ENCODE measurements at regions not wholly inside any gene's neighbourhood (a gene's known extent, or its start where the extent isn't known, plus 50 kb on each side); places are given as distances from the start of the nearest gene placed in this dataset.

DNA sequence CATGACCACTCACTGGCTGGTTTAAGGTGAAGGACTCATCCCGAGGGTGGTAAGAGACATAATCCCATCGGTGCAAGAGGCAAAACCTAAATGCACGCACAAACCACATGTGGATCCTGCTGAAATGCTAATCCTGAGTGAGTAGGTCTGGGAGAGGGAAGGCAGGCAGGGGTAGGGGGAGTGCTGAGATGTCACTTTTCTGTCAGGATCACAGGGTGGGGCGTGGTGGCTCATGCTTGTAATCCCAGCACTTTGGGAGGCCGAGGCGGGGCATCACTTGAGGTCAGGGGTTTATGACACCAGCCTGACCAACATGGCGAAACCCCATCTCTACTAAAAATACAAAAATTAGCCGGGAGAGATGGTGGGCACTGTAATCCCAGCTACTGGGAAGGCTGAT is 97.7 kb upstream of the SRSF6 start:
- Histone ChIP-seq H3K4me3 (ENCODE audit: control extremely low read depth in 1 of 5, extremely low read depth in 1 of 5, insufficient read depth in 1 of 5, low read depth in 2 of 5, low read length in 4 of 5) (no peak overlapping the region), H4K20me1 (ENCODE audit: control insufficient read depth, insufficient read depth, low read length, poor library complexity, severe bottlenecking) (no peaks in the 10 kb centered on the region), H3K9ac (ENCODE audit: low read length) (no peak overlapping the region), H3K36me3 (replicated peaks in 1 of 2; ENCODE audit: control extremely low read depth in 1 of 2, control insufficient read depth in 1 of 2, extremely low read depth in 1 of 2, insufficient read depth in 2 of 2, low read length in 1 of 2) (no peaks in the 10 kb centered on the region), H3K4me2 (replicated peaks; ENCODE audit: low read depth, low read length, poor library complexity, severe bottlenecking) (no peak overlapping the region), H3K4me1 (ENCODE audit: control insufficient read depth in 2 of 2, insufficient read depth in 2 of 2, low read length in 2 of 2) (no peaks in the 10 kb centered on the region), H3K27me3 (replicated peaks in 1 of 4; ENCODE audit: control extremely low read depth in 1 of 4, control insufficient read depth in 3 of 4, insufficient read depth in 4 of 4, low read length in 3 of 4) (no peaks in the 10 kb centered on the region), H3K27ac (ENCODE audit: low read length in 2 of 2) (no peak overlapping the region), H3K79me2 (ENCODE audit: control insufficient read depth, insufficient read depth, low read length) (no peaks in the 10 kb centered on the region), H2AFZ (ENCODE audit: insufficient read depth, low read depth, low read length, poor library complexity, severe bottlenecking) (no peak overlapping the region), H3K9me3 (ENCODE audit: control extremely low read depth in 1 of 3, control insufficient read depth in 2 of 3, insufficient read depth in 1 of 3, low read length in 2 of 3) (no peaks in the 10 kb centered on the region)
- ChIA-PET CTCF (no interaction called here), POLR2A (no interaction called here)
- WGBS (ENCODE audit: insufficient coverage) = 100% methylated on average over 2 of the region's 8 CpGs
- Mint-ChIP-seq H3K9me3 (ENCODE audit: insufficient read depth) (no peaks in the 10 kb centered on the region), H3K4me3 (no peak overlapping the region), H3K27me3 (peaks cover 12% of the 10 kb centered on the region), H3K4me1 (no peaks in the 10 kb centered on the region), H3K27ac (no peak overlapping the region)
- ATAC-seq (ENCODE audit: low read depth) (no peak), DNase-seq (no peak)
- intact Hi-C loops (cut with micrococcal nuclease) = no loop called here
- TF ChIP-seq, protein P1, sequence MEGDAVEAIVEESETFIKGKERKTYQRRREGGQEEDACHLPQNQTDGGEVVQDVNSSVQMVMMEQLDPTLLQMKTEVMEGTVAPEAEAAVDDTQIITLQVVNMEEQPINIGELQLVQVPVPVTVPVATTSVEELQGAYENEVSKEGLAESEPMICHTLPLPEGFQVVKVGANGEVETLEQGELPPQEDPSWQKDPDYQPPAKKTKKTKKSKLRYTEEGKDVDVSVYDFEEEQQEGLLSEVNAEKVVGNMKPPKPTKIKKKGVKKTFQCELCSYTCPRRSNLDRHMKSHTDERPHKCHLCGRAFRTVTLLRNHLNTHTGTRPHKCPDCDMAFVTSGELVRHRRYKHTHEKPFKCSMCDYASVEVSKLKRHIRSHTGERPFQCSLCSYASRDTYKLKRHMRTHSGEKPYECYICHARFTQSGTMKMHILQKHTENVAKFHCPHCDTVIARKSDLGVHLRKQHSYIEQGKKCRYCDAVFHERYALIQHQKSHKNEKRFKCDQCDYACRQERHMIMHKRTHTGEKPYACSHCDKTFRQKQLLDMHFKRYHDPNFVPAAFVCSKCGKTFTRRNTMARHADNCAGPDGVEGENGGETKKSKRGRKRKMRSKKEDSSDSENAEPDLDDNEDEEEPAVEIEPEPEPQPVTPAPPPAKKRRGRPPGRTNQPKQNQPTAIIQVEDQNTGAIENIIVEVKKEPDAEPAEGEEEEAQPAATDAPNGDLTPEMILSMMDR (IDR thresholded peaks at IDR 0.05) = no peak
- no peak for TF ChIP-seq EZH2 (IDR thresholded peaks at IDR 0.05; ENCODE audit: borderline replicate concordance, insufficient read depth, low read depth, low read length, poor library complexity, severe bottlenecking)

DNA sequence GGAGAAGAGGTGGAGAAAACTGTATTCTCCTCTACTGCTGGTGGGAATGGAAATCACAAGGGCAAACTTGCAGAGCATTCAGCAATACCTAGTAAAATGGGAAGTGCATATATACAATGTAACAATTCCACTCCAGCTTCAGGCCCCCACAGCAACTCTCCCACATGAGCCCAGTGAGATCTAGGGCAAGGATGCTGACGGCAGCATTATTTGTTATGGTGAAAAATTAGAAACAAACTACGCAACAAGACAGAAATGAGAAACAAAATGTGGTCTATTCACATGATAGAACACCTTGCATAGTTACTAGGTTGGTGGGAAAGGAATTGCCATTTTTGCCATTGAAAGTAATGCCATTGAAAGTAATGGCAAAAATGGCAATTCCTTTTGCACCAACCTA is 98.9 kb upstream of the SRSF6 start:
- Histone ChIP-seq H3K9me3 (ENCODE audit: control extremely low read depth in 1 of 3, control insufficient read depth in 2 of 3, insufficient read depth in 1 of 3, low read length in 2 of 3) (no peaks in the 10 kb centered on the region), H3K27me3 (replicated peaks in 1 of 4; ENCODE audit: control extremely low read depth in 1 of 4, control insufficient read depth in 3 of 4, insufficient read depth in 4 of 4, low read length in 3 of 4) (no peaks in the 10 kb centered on the region), H4K20me1 (ENCODE audit: control insufficient read depth, insufficient read depth, low read length, poor library complexity, severe bottlenecking) (no peaks in the 10 kb centered on the region), H3K79me2 (ENCODE audit: control insufficient read depth, insufficient read depth, low read length) (no peaks in the 10 kb centered on the region), H2AFZ (ENCODE audit: insufficient read depth, low read depth, low read length, poor library complexity, severe bottlenecking) (no peak overlapping the region), H3K4me2 (replicated peaks; ENCODE audit: low read depth, low read length, poor library complexity, severe bottlenecking) (no peak overlapping the region), H3K4me3 (ENCODE audit: control extremely low read depth in 1 of 5, extremely low read depth in 1 of 5, insufficient read depth in 1 of 5, low read depth in 2 of 5, low read length in 4 of 5) (no peak overlapping the region), H3K36me3 (replicated peaks in 1 of 2; ENCODE audit: control extremely low read depth in 1 of 2, control insufficient read depth in 1 of 2, extremely low read depth in 1 of 2, insufficient read depth in 2 of 2, low read length in 1 of 2) (no peaks in the 10 kb centered on the region), H3K4me1 (ENCODE audit: control insufficient read depth in 2 of 2, insufficient read depth in 2 of 2, low read length in 2 of 2) (no peaks in the 10 kb centered on the region), H3K27ac (ENCODE audit: low read length in 2 of 2) (no peak overlapping the region), H3K9ac (ENCODE audit: low read length) (no peak overlapping the region)
- DNase-seq (no peak), ATAC-seq (ENCODE audit: low read depth) (no peak)
- TF ChIP-seq, protein P1 (IDR thresholded peaks at IDR 0.05) = no peak
- TF ChIP-seq EZH2 (IDR thresholded peaks at IDR 0.05; ENCODE audit: borderline replicate concordance, insufficient read depth, low read depth, low read length, poor library complexity, severe bottlenecking) = no peak
- Mint-ChIP-seq H3K27ac (no peak overlapping the region), H3K27me3 (peaks cover 5% of the 10 kb centered on the region), H3K4me3 (no peak overlapping the region), H3K4me1 (no peaks in the 10 kb centered on the region), H3K9me3 (ENCODE audit: insufficient read depth) (no peaks in the 10 kb centered on the region)
- intact Hi-C loops (cut with micrococcal nuclease) = no loop called here
- WGBS (ENCODE audit: insufficient coverage) = no CpG with 5 or more reads among the region's 2 CpGs
- ChIA-PET CTCF (no interaction called here), POLR2A (no interaction called here)

Data from B cell (primary cell).